ENCODE measurements at regions not wholly inside any gene's neighbourhood (a gene's known extent, or its start where the extent isn't known, plus 50 kb on each side); places are given as distances from the start of the nearest gene placed in this dataset.

DNA sequence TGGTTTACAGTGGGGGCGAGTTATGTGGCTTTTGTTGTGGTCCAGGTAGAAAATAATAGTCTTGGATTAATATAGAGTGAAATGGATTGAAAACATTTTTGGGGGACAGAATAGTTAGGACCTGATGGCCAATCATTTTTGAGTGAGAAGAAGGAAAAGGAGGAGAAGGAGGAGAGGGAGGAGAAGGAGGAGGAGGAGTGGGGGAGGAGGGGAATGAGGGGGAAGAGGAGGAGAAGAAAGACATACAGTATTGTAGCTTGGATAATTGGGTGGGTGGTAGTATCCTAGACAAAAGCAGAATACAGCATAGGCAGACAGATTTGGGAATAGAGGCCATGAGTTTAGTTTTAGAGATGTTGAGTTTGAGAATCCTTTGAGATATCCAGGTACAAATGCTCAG is 101.6 kb downstream of the GATA6 start:
- Histone ChIP-seq H4K8ac (ENCODE audit: low read depth, low read length) (no peak overlapping the region), H3K18ac (ENCODE audit: low read length) (no peak overlapping the region), H3K9me3 (replicated peaks in 1 of 2; ENCODE audit: control insufficient read depth in 2 of 2, insufficient read depth in 1 of 2, low read depth in 1 of 2, low read length in 2 of 2) (peaks cover 0 to 4% of the 10 kb centered on the region in 2 donors), H3K4me1 (ENCODE audit: control insufficient read depth in 2 of 2, insufficient read depth in 1 of 2, low read depth in 1 of 2, low read length in 2 of 2) (no peaks in the 10 kb centered on the region), H3K23ac (ENCODE audit: low read depth, low read length, poor library complexity) (no peak overlapping the region), H3K9ac (ENCODE audit: low read depth, low read length, poor library complexity) (no peak overlapping the region), H2BK5ac (ENCODE audit: low read length) (no peak overlapping the region), H3K4me3 (ENCODE audit: low read length in 2 of 2) (no peak overlapping the region), H3K4ac (ENCODE audit: low read length) (no peak overlapping the region), H3K27ac (replicated peaks; ENCODE audit: low read length) (no peak overlapping the region), H2BK12ac (ENCODE audit: low read length) (no peak overlapping the region), H2AK5ac (ENCODE audit: low read depth, low read length) (no peak overlapping the region), H2BK120ac (ENCODE audit: low read depth, low read length) (no peak overlapping the region), H2BK15ac (ENCODE audit: low read length) (no peak overlapping the region), H4K91ac (ENCODE audit: low read depth, low read length, poor library complexity) (no peak overlapping the region), H3K27me3 (ENCODE audit: control insufficient read depth in 3 of 3, insufficient read depth in 3 of 3, low read depth in 1 of 3, low read length in 3 of 3) (peaks cover 0 to 3% (median 0%) of the 10 kb centered on the region in 3 experiments), H3K4me2 (ENCODE audit: insufficient read depth, low read length, poor library complexity, severe bottlenecking) (no peak overlapping the region), H3K36me3 (replicated peaks in 1 of 2; ENCODE audit: control insufficient read depth in 2 of 2, insufficient read depth in 2 of 2, low read length in 2 of 2) (no peaks in the 10 kb centered on the region), H2AFZ (ENCODE audit: low read length) (no peak overlapping the region), H3K14ac (ENCODE audit: low read length) (no peak overlapping the region), H3K79me1 (ENCODE audit: low read depth, low read length) (no peaks in the 10 kb centered on the region)
- WGBS, 2 donors (ENCODE audit: extremely low coverage in 2 of 2, insufficient read length in 2 of 2, insufficient replicate concordance in 1 of 2): no CpG with 5 or more reads among the region's 1 CpG
- no peak for DNase-seq (ENCODE audit: low spot score)

DNA sequence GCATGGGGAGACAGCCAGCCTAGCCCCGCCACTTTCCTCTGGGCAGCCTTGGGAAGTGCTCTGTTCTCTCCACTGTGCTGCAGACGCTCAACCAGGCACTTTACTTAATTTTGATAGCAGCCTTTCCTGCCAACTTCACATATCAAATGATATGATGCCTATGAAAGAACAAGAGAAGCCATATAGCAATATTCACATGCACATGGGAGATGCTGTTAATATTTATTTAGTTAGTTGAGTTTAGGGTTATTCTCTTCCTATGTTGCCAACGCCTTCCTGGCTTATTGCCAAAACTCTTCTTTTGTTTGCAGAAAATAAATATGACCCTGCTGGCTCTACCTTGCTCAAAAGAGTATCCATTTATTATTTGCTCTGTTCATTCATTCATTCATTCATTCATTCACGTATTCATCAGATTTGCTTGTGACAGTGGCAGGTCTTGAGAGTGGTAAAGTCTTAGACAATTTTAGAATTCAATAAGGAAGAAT is 99.3 kb downstream of the GATA6 start:
- no CpG with 5 or more reads among the region's 4 CpGs for WGBS, 2 donors (ENCODE audit: extremely low coverage in 2 of 2, insufficient read length in 2 of 2, insufficient replicate concordance in 1 of 2)
- no peak overlapping the region for H3K4me3 ChIP-seq (ENCODE audit: low read length in 2 of 2)
- no peak overlapping the region for H2AK5ac ChIP-seq (ENCODE audit: low read depth, low read length)
- H3K4me1 ChIP-seq (ENCODE audit: control insufficient read depth in 2 of 2, insufficient read depth in 1 of 2, low read depth in 1 of 2, low read length in 2 of 2): no peaks in the 10 kb centered on the region
- DNase-seq (ENCODE audit: low spot score): no peak
- no peak overlapping the region for H2BK120ac ChIP-seq (ENCODE audit: low read depth, low read length)
- H3K27me3 ChIP-seq (ENCODE audit: control insufficient read depth in 3 of 3, insufficient read depth in 3 of 3, low read depth in 1 of 3, low read length in 3 of 3): no peaks in the 10 kb centered on the region
- no peak overlapping the region for H3K4me2 ChIP-seq (ENCODE audit: insufficient read depth, low read length, poor library complexity, severe bottlenecking)
- H2AFZ ChIP-seq (ENCODE audit: low read length): no peak overlapping the region
- no peak overlapping the region for H4K91ac ChIP-seq (ENCODE audit: low read depth, low read length, poor library complexity)
- H3K9ac ChIP-seq (ENCODE audit: low read depth, low read length, poor library complexity): no peak overlapping the region
- H3K4ac ChIP-seq (ENCODE audit: low read length): no peak overlapping the region
- no peak overlapping the region for H2BK5ac ChIP-seq (ENCODE audit: low read length)
- no peak overlapping the region for H2BK15ac ChIP-seq (ENCODE audit: low read length)
- no peak overlapping the region for H3K14ac ChIP-seq (ENCODE audit: low read length)
- H3K27ac ChIP-seq (replicated peaks; ENCODE audit: low read length): no peak overlapping the region
- H2BK12ac ChIP-seq (ENCODE audit: low read length): no peak overlapping the region
- H3K79me1 ChIP-seq (ENCODE audit: low read depth, low read length): no peaks in the 10 kb centered on the region
- peaks cover 0 to 2% of the 10 kb centered on the region in 2 donors for H3K9me3 ChIP-seq (replicated peaks in 1 of 2; ENCODE audit: control insufficient read depth in 2 of 2, insufficient read depth in 1 of 2, low read depth in 1 of 2, low read length in 2 of 2)
- no peak overlapping the region for H3K18ac ChIP-seq (ENCODE audit: low read length)
- no peak overlapping the region for H3K23ac ChIP-seq (ENCODE audit: low read depth, low read length, poor library complexity)
- H4K8ac ChIP-seq (ENCODE audit: low read depth, low read length): no peak overlapping the region
- no peaks in the 10 kb centered on the region for H3K36me3 ChIP-seq (replicated peaks in 1 of 2; ENCODE audit: control insufficient read depth in 2 of 2, insufficient read depth in 2 of 2, low read length in 2 of 2)

DNA sequence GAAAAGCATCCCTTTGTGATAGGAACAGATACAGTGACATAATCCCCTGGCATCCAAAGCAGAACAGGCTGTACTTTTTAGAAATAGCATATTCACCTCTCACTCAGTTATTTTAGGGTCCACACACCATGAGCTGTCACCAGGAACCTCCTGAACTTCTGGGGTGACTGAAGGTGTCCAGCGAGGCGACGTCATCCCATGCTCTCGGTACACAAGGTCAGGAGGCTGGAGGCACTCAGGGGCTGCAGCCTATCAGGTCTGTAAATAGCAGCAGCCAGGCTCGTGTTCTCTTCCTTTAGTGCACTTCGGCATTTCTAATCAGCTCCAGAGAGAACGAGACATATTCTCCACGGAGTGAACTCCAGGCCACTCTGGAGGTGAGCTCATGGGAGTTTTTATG is 98.3 kb downstream of the GATA6 start:
- H3K4me1 ChIP-seq (ENCODE audit: control insufficient read depth in 2 of 2, insufficient read depth in 1 of 2, low read depth in 1 of 2, low read length in 2 of 2): no peaks in the 10 kb centered on the region
- no peaks in the 10 kb centered on the region for H3K27me3 ChIP-seq (ENCODE audit: control insufficient read depth in 3 of 3, insufficient read depth in 3 of 3, low read depth in 1 of 3, low read length in 3 of 3)
- no peak overlapping the region for H3K14ac ChIP-seq (ENCODE audit: low read length)
- H2BK15ac ChIP-seq (ENCODE audit: low read length): no peak overlapping the region
- H3K23ac ChIP-seq (ENCODE audit: low read depth, low read length, poor library complexity): no peak overlapping the region
- no peak overlapping the region for H3K4me3 ChIP-seq (ENCODE audit: low read length in 2 of 2)
- no CpG with 5 or more reads among the region's 8 CpGs for WGBS, 2 donors (ENCODE audit: extremely low coverage in 2 of 2, insufficient read length in 2 of 2, insufficient replicate concordance in 1 of 2)
- no peak overlapping the region for H3K4ac ChIP-seq (ENCODE audit: low read length)
- H2BK12ac ChIP-seq (ENCODE audit: low read length): no peak overlapping the region
- no peak for DNase-seq (ENCODE audit: low spot score)
- no peak overlapping the region for H2BK5ac ChIP-seq (ENCODE audit: low read length)
- H4K8ac ChIP-seq (ENCODE audit: low read depth, low read length): no peak overlapping the region
- no peak overlapping the region for H2BK120ac ChIP-seq (ENCODE audit: low read depth, low read length)
- H3K4me2 ChIP-seq (ENCODE audit: insufficient read depth, low read length, poor library complexity, severe bottlenecking): no peak overlapping the region
- H3K9ac ChIP-seq (ENCODE audit: low read depth, low read length, poor library complexity): no peak overlapping the region
- H3K9me3 ChIP-seq (replicated peaks in 1 of 2; ENCODE audit: control insufficient read depth in 2 of 2, insufficient read depth in 1 of 2, low read depth in 1 of 2, low read length in 2 of 2): peaks cover 0 to 4% of the 10 kb centered on the region in 2 donors
- H3K36me3 ChIP-seq (replicated peaks in 1 of 2; ENCODE audit: control insufficient read depth in 2 of 2, insufficient read depth in 2 of 2, low read length in 2 of 2): no peaks in the 10 kb centered on the region
- no peak overlapping the region for H2AK5ac ChIP-seq (ENCODE audit: low read depth, low read length)
- no peak overlapping the region for H3K27ac ChIP-seq (replicated peaks; ENCODE audit: low read length)
- H2AFZ ChIP-seq (ENCODE audit: low read length): no peak overlapping the region
- H3K79me1 ChIP-seq (ENCODE audit: low read depth, low read length): no peaks in the 10 kb centered on the region
- no peak overlapping the region for H4K91ac ChIP-seq (ENCODE audit: low read depth, low read length, poor library complexity)
- no peak overlapping the region for H3K18ac ChIP-seq (ENCODE audit: low read length)

DNA sequence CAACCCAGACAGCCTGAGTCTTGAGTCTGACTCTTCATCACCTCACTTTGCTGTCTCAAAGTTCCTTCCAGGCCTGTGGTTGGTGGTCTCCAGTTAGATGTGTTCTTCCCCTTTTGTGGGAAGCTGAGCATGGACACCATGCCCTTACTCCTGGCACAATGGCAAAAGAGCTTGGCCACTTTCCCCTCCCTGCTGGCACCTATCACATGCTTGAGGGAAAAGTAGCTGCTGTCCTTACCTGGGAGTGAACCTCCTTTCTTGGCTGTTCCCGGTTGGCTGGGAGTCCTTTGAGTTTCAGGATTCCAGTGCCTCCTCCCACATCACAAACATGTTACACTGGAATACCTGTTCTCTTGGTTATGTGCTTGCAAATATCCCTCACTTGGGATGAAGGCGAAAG is 97.8 kb downstream of the GATA6 start:
- Histone ChIP-seq H2BK5ac (ENCODE audit: low read length) (no peak overlapping the region), H3K79me1 (ENCODE audit: low read depth, low read length) (no peaks in the 10 kb centered on the region), H3K18ac (ENCODE audit: low read length) (no peak overlapping the region), H3K4me1 (ENCODE audit: control insufficient read depth in 2 of 2, insufficient read depth in 1 of 2, low read depth in 1 of 2, low read length in 2 of 2) (no peaks in the 10 kb centered on the region), H4K8ac (ENCODE audit: low read depth, low read length) (no peak overlapping the region), H2BK15ac (ENCODE audit: low read length) (no peak overlapping the region), H2AK5ac (ENCODE audit: low read depth, low read length) (no peak overlapping the region), H3K9ac (ENCODE audit: low read depth, low read length, poor library complexity) (no peak overlapping the region), H2BK12ac (ENCODE audit: low read length) (no peak overlapping the region), H2AFZ (ENCODE audit: low read length) (no peak overlapping the region), H3K23ac (ENCODE audit: low read depth, low read length, poor library complexity) (no peak overlapping the region), H3K27me3 (ENCODE audit: control insufficient read depth in 3 of 3, insufficient read depth in 3 of 3, low read depth in 1 of 3, low read length in 3 of 3) (no peaks in the 10 kb centered on the region), H4K91ac (ENCODE audit: low read depth, low read length, poor library complexity) (no peak overlapping the region), H3K36me3 (replicated peaks in 1 of 2; ENCODE audit: control insufficient read depth in 2 of 2, insufficient read depth in 2 of 2, low read length in 2 of 2) (no peaks in the 10 kb centered on the region), H3K4me2 (ENCODE audit: insufficient read depth, low read length, poor library complexity, severe bottlenecking) (no peak overlapping the region), H2BK120ac (ENCODE audit: low read depth, low read length) (no peak overlapping the region), H3K27ac (replicated peaks; ENCODE audit: low read length) (no peak overlapping the region), H3K14ac (ENCODE audit: low read length) (no peak overlapping the region), H3K4ac (ENCODE audit: low read length) (no peak overlapping the region), H3K4me3 (ENCODE audit: low read length in 2 of 2) (no peak overlapping the region), H3K9me3 (replicated peaks in 1 of 2; ENCODE audit: control insufficient read depth in 2 of 2, insufficient read depth in 1 of 2, low read depth in 1 of 2, low read length in 2 of 2) (peaks cover 0 to 4% of the 10 kb centered on the region in 2 donors)
- DNase-seq (ENCODE audit: low spot score): no peak
- WGBS, 2 donors (ENCODE audit: extremely low coverage in 2 of 2, insufficient read length in 2 of 2, insufficient replicate concordance in 1 of 2): no CpG with 5 or more reads among the region's 2 CpGs
